Stimulated activated naive CD8-positive, alpha-beta T cell treated with anti-CD3 and anti-CD28 coated beads, Interleukin-15, amount 100 ng/mL, for 72 hours (primary cell): ENCODE measurements at regions not wholly inside any gene's neighbourhood (a gene's known extent, or its start where the extent isn't known, plus 50 kb on each side); places are given as distances from the start of the nearest gene placed in this dataset.

Source experiments
- ATAC-seq: fragments of 150-1000 bp; cut with Tn5 transposase; 2 replicates; pipeline ENCODE4 v1.10.0; 2021; ENCODE audit warnings: mild to moderate bottlenecking, moderate library complexity
- DNase-seq, 2 donors: peaks; one replicate each; pipeline ENCODE4 v3.0.0; 2021 to 2022
- H3K27ac Mint-ChIP-seq, 2 donors: one replicate each; pipeline ENCODE4 v1.8.0; 2022; ENCODE audit warnings: mild to moderate bottlenecking in 2 of 2, mixed read lengths in 2 of 2, moderate library complexity in 2 of 2
- H3K27me3 Mint-ChIP-seq: one replicate; pipeline ENCODE4 v1.8.0; 2022; ENCODE audit warnings: mixed read lengths
- H3K4me1 Mint-ChIP-seq: one replicate; pipeline ENCODE4 v1.8.0; 2022; ENCODE audit warnings: mild to moderate bottlenecking, mixed read lengths
- H3K4me3 Mint-ChIP-seq, 2 donors: one replicate each; pipeline ENCODE4 v1.8.0; 2022; ENCODE audit warnings: mild to moderate bottlenecking in 2 of 2, mixed read lengths in 2 of 2, moderate library complexity in 1 of 2
- H3K9me3 Mint-ChIP-seq, 2 donors: one replicate each; pipeline ENCODE4 v1.8.0; 2022; ENCODE audit warnings: mixed read lengths in 2 of 2

DNA sequence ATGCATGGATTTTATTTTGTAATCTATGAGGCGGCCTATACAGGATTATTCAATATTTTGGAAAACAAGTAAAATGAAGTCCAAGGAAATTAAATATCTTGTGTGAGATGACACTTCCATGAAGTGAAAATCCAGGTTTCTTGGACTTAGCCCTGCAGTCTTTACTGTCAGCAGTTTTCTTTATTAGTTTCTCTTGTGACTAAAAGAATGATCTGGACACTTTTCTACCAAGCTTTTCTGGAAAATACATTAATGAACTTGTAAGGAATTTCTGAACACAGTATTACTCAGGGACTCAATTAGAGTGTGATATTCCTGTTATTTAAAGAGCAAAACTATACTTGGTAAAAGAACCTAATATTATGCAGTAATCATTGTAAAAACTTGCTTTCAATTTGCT is 610.4 kb upstream of the SLC8A1 start:
- peaks cover under 1 to 6% of the 10 kb centered on the region in 2 donors for H3K9me3 Mint-ChIP-seq
- no peak for ATAC-seq
- no peak overlapping the region for H3K4me3 Mint-ChIP-seq
- DNase-seq, result no peak
- H3K4me1 Mint-ChIP-seq, result no peaks in the 10 kb centered on the region
- H3K27me3 Mint-ChIP-seq, result no peaks in the 10 kb centered on the region
- no peak overlapping the region for H3K27ac Mint-ChIP-seq

DNA sequence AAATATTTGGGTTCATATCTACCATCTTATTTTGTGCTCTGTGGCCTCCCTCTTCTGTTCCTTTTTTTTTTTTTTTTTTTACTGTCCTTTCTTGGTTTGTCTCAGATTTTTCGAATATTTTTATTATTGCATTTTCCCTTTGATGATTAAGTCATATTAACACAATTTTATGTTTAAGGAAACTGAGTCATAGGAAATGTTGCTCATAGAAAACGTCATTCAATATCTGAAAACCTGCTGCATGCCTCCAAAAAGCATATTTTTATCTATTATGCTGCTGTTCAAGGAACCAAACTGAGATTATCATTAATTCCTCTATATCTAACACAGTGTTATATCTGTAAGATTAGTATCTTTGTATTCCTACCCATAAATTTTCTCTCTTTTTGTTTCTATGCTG is 614.3 kb upstream of the SLC8A1 start:
- H3K27me3 Mint-ChIP-seq, result no peaks in the 10 kb centered on the region
- ATAC-seq (no peak), DNase-seq (no peak)
- no peaks in the 10 kb centered on the region for H3K4me1 Mint-ChIP-seq
- no peak overlapping the region for H3K4me3 Mint-ChIP-seq
- H3K9me3 Mint-ChIP-seq, result no peaks in the 10 kb centered on the region
- no peak overlapping the region for H3K27ac Mint-ChIP-seq

DNA sequence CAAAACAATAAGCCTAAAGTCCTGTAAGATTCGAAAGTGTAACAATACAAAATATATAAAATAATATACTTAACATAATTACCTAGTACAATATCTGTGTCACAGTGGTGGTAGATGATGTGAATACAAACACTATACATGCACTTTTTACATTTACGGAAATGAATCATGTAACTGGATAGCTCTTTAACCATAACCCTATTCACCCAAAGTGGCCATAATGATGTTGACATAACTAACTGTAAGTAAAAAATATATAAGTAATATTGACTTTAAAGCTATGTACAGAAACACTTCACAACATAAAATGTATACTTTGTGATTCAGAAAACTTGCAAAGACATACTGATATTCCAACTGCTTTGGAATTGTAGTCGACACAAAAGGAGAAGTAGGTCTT is 616.9 kb upstream of the SLC8A1 start:
- ATAC-seq (no peak), DNase-seq (no peak)
- H3K9me3 Mint-ChIP-seq, result no peaks in the 10 kb centered on the region
- H3K27me3 Mint-ChIP-seq, result no peaks in the 10 kb centered on the region
- no peaks in the 10 kb centered on the region for H3K4me1 Mint-ChIP-seq
- no peak overlapping the region for H3K4me3 Mint-ChIP-seq
- H3K27ac Mint-ChIP-seq, result no peak overlapping the region

DNA sequence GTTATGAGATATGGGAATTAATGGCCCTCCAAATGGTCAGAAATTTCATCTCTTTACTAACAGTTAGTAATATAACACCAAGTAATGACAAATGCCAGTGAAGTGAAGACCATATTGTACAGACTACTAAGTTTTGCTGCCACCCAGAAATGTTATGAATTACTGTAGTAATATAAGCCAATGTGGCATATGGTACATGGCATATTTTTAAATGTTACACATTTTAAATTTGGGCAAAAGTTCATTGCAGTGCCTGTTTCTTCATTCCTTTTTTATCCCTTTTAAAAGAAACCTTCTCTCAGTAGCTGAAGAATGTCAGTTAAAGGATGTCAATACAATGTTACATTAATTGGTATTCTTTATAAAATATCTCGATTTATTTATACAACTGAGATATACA is 626.5 kb upstream of the SLC8A1 start:
- H3K4me1 Mint-ChIP-seq, result no peaks in the 10 kb centered on the region

DNA sequence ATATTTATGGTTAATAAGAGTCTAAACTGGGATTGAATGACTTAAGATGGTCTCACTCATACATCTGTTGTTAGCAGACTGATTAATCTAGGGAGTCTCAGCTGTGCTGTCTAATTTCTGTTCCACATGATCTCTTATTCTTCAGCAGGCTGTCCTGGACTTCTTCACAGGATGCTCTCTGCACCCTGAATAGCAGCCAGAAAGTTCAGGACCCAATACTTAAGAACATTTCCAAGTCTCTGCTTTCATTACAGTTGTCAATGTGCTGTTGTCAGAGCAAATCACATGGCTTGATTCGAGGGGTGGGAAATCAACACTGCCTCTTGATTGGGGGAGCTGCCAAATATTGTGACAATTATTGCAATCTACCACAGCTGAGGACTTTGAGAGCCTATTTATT is 627.1 kb upstream of the SLC8A1 start:
- no peak for ATAC-seq
- no peaks in the 10 kb centered on the region for H3K27me3 Mint-ChIP-seq
- H3K4me1 Mint-ChIP-seq, result no peaks in the 10 kb centered on the region
- no peak overlapping the region for H3K4me3 Mint-ChIP-seq
- H3K27ac Mint-ChIP-seq, result no peak overlapping the region
- no peak for DNase-seq
- peaks cover 0 to 5% of the 10 kb centered on the region in 2 donors for H3K9me3 Mint-ChIP-seq

More for the DNA sequence above, 626.5 kb upstream of the SLC8A1 start:
- DNase-seq, result no peak
- Mint-ChIP-seq H3K4me3 (no peak overlapping the region), H3K27ac (no peak overlapping the region), H3K27me3 (no peaks in the 10 kb centered on the region), H3K9me3 (peaks cover 0 to 5% of the 10 kb centered on the region in 2 donors)
- no peak for ATAC-seq

DNA sequence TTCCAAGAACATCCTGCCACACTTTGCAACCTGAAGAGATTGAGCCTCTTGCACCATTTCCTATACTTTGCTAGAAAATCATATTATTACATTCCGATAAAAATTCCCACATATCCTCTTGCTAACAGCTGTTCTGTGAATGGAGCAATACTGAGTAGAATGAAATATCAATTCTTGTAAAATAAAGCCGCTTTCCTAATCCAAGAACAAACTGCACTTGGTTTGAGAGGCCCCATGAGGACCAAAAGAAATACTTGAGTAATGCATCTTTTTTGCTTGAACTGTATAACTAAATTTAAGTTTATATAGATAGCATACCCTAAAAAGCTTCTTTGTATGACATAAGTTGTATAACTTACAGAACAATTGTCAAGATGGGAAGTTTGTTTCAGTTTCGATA is 632.4 kb upstream of the SLC8A1 start:
- Mint-ChIP-seq H3K9me3 (peaks cover 5 to 8% of the 10 kb centered on the region in 2 donors), H3K4me3 (no peak overlapping the region), H3K27me3 (no peaks in the 10 kb centered on the region), H3K27ac (no peak overlapping the region), H3K4me1 (no peaks in the 10 kb centered on the region)
- no peak for ATAC-seq
- DNase-seq, result no peak

DNA sequence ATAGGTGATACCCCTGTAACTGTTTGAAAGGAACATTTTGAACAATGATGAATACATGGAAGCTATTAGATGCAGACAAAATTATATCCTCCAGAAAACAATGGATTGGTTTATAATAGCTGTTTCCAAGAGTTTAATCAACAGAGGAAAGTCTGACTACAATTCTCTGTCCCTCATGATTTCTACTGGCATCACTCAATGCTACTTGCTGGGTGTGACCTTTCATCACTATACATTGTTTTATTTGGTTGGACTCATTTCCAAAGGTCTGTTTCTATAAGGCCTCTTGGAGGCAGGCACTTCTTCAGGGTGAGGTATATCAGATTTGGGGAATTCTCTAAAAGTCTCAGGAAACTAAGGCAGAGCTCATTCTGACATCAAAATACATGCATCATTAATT is 636.1 kb upstream of the SLC8A1 start:
- H3K9me3 Mint-ChIP-seq, result peaks cover 0 to 8% of the 10 kb centered on the region in 2 donors
- no peak overlapping the region for H3K4me3 Mint-ChIP-seq
- no peak for DNase-seq
- no peak for ATAC-seq
- no peak overlapping the region for H3K27ac Mint-ChIP-seq
- H3K27me3 Mint-ChIP-seq, result no peaks in the 10 kb centered on the region
- no peaks in the 10 kb centered on the region for H3K4me1 Mint-ChIP-seq

DNA sequence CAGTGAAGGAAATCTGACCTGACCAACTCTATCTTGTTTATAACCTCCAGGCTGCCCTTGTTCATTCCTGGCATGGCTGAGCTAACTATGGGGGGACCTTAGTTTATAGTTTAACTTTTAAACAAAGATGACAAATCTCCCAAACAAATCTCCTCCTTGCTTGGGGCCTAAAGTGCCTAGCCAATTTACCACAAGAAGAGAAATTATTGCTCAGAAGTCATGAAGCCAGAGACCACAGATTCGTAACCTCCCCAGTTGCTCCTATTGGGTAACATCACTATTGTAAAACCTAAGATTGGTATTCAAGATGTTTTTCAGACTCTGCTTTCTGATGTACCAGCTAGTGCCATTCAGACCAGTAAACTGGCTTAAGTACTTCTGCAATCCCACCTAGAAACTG is 649.4 kb upstream of the SLC8A1 start:
- DNase-seq (no peak), ATAC-seq (no peak)
- H3K27me3 Mint-ChIP-seq, result no peaks in the 10 kb centered on the region
- no peaks in the 10 kb centered on the region for H3K4me1 Mint-ChIP-seq
- no peak overlapping the region for H3K4me3 Mint-ChIP-seq
- no peaks in the 10 kb centered on the region for H3K9me3 Mint-ChIP-seq
- H3K27ac Mint-ChIP-seq, result no peak overlapping the region

DNA sequence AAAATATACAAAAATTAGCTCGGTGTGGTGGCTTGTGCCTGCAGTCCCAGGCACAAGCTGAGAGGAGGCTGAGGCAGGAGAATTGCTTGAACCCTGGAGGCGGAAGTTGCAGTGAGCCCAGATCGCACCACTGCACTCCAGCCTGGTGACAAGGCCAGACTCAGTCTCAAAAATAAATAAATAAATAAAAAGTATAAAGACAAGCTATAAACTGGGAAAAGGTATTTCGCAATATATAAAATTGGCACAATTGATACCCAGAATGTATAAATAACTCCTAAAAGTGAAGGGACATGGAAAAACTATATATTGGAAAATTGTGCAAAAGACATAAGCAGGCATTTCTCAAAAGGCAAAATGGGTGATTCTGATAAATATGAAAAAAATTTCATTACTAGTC is 657.9 kb upstream of the SLC8A1 start:
- no peaks in the 10 kb centered on the region for H3K27me3 Mint-ChIP-seq
- H3K4me1 Mint-ChIP-seq, result no peaks in the 10 kb centered on the region
- no peaks in the 10 kb centered on the region for H3K9me3 Mint-ChIP-seq
- H3K4me3 Mint-ChIP-seq, result no peak overlapping the region
- no peak for ATAC-seq
- no peak for DNase-seq
- no peak overlapping the region for H3K27ac Mint-ChIP-seq

DNA sequence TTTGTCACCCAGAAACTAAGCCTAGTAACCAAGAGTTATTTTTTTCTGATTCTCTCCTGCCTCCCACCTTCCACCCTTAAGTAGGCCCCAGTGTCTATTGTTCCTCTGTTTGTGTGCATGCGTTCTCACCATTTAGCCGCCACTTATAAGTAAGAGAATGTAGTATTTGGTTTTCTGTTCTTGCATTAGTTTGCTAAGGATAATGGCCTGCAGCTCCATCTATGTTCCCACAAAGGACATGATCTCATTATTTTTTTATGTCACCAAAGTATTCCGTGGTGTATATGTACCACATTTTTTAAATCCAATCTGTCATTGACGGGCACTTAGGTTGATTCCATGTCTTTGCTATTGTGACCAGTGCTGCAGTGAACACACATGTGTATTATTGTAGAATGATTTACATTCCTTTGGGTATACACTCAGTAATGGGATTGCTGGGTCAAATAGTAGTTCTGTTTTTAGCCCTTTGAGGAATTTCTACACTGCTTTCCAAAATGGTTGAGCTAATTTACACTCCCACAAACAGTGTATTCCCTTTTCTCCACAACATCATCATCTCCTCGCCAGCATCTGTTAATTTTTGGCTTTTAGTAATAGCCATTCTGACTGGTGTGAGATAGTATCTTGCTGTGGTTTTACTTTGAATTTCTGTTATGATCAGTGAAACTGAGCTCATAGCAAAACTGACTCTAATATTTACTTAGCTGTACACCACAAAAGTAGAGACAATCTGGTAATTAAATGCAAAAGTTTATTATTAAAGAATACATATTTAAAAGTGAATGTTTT is 660.1 kb upstream of the SLC8A1 start:
- no peaks in the 10 kb centered on the region for H3K27me3 Mint-ChIP-seq
- H3K4me3 Mint-ChIP-seq, result no peak overlapping the region
- no peak overlapping the region for H3K27ac Mint-ChIP-seq
- DNase-seq (no peak), ATAC-seq (no peak)
- no peaks in the 10 kb centered on the region for H3K4me1 Mint-ChIP-seq
- H3K9me3 Mint-ChIP-seq, result no peaks in the 10 kb centered on the region

DNA sequence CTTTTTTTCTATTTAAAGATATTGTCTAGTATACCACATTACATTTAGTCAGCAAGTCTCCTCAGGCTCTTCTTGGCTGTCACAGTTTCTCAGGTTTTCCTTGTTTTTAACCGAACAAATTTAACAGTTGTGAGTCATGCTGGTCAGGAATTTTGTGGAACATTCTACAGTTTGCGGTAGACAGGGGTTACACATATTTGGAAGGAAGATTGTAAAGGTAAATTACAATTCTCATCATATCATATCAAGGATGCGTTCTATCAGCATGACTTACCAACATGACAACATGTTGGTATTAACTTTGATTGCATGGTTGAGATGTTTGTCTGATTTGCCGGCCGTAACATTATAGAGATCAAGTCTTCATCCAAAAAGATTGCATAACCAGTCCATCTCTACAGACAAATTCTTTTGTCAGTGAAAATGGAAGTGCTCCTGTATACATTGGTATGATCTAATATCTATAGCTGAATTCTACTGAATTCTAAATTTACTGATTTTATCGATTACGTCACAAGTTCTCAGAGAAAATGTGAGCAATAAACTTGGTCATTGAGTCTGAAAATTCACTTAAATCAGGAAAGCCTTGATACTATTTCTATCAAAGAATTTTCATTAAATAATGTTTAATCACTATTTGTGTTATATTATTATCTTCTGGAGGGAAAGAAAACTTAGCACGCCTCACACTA is 664.4 kb upstream of the SLC8A1 start:
- no peaks in the 10 kb centered on the region for H3K27me3 Mint-ChIP-seq
- no peak for ATAC-seq
- H3K4me1 Mint-ChIP-seq, result no peaks in the 10 kb centered on the region
- no peak overlapping the region for H3K27ac Mint-ChIP-seq
- DNase-seq, result no peak
- H3K4me3 Mint-ChIP-seq, result no peak overlapping the region
- no peaks in the 10 kb centered on the region for H3K9me3 Mint-ChIP-seq

DNA sequence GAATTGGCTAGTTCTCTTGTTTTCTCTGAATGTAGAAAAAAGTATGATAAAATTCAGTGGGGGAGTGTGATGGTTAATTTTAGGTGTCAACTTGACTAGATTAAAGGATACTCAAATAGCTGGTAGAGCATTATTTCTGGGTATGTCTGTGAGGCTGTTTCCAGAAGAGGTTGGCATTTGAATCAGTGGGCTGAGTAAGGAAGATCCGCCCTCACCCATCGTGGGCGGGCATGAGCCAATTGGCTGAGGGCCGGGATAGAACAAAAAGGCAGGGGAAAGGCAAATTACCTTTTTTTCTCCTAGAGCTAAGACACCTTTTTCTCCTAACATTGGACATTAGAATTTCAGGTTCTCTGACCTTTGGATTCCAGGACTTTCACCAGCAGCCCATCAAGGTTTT is 667.6 kb upstream of the SLC8A1 start:
- DNase-seq (no peak), ATAC-seq (no peak)
- no peaks in the 10 kb centered on the region for H3K9me3 Mint-ChIP-seq
- no peak overlapping the region for H3K27ac Mint-ChIP-seq
- H3K4me1 Mint-ChIP-seq, result no peaks in the 10 kb centered on the region
- no peak overlapping the region for H3K4me3 Mint-ChIP-seq
- H3K27me3 Mint-ChIP-seq, result no peaks in the 10 kb centered on the region

DNA sequence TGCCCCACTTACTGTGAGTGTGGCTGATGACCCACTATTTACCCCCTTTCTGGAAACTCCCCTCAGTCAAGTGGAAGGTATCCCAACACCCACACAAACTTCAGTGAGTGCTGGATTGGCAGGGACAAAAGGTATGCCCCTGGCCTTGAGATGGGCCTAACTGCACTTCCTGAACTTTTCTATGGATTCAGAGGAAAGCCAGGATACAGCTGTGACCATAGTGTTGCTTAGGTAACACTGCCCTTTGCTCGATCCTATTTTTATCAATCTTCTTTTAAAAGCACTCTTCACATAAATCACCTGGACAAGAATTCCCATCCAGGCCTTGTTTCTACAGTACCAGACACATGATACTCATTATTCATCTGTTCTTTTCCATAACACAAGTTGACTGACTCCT is 671.5 kb upstream of the SLC8A1 start:
- Mint-ChIP-seq H3K4me3 (no peak overlapping the region), H3K27ac (no peak overlapping the region), H3K27me3 (no peaks in the 10 kb centered on the region), H3K9me3 (no peaks in the 10 kb centered on the region), H3K4me1 (no peaks in the 10 kb centered on the region)
- ATAC-seq (no peak), DNase-seq (no peak)

DNA sequence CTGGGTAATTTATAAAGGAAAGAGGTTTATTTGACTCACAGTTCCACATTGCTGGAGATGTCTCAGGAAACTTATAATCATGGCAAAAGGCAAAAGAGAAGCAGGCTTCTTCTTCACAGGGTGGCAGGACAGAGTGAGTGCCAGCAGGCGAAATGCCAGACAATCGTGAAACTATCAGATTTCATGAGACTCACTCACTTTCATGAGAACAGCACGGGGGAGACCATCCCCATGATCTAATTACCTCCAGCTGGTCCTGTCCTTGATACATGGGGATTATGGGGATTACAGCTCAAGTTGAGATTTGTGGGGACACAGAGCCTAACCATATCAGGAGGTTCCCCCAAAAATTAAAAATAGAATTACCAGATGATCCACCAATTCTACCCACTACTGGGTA is 675.5 kb upstream of the SLC8A1 start:
- Mint-ChIP-seq H3K4me3 (no peak overlapping the region), H3K27me3 (no peaks in the 10 kb centered on the region), H3K27ac (no peak overlapping the region), H3K9me3 (no peaks in the 10 kb centered on the region), H3K4me1 (no peaks in the 10 kb centered on the region)
- no peak for ATAC-seq
- no peak for DNase-seq

DNA sequence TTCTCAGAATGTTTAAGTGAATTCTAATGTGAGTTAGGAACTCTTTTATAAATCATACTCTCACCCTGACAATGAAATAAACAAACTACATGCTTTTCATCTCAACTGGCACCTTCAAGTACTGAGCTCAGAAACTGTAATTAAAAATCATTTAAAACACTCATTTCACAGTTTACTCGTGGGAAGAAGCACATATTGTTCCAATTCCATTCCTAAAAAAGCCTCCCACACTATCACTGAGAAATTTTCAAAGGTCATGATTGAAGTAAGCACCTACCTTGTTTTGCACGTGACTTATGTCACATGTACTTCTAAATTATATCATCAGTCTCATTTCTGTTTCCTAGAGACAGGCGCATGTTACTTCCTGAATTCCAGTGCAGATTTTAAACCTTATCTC is 678.1 kb upstream of the SLC8A1 start:
- Mint-ChIP-seq H3K27ac (no peak overlapping the region), H3K9me3 (no peaks in the 10 kb centered on the region), H3K4me1 (no peaks in the 10 kb centered on the region), H3K4me3 (no peak overlapping the region), H3K27me3 (no peaks in the 10 kb centered on the region)
- no peak for ATAC-seq
- no peak for DNase-seq

DNA sequence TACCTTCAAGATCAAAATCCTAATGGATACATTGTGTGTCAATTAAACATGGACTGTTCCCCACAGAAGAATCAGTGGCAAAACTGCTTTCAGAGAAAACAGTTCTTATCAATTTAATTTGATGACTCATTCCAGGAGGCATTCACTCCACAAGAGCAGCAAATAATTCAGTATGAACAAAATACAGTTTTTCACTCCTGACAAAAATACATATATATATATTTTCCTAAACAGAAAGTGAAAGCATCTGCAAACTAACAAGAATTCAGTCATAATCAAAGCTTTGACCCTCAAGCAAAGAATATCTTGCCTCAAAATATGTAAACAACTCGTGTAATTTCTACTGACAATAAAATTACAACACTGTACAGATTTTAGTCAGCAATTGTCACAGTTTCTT is 685.1 kb upstream of the SLC8A1 start:
- no peaks in the 10 kb centered on the region for H3K4me1 Mint-ChIP-seq
- H3K27ac Mint-ChIP-seq, result no peak overlapping the region
- H3K27me3 Mint-ChIP-seq, result no peaks in the 10 kb centered on the region
- H3K4me3 Mint-ChIP-seq, result no peak overlapping the region
- no peak for ATAC-seq
- no peaks in the 10 kb centered on the region for H3K9me3 Mint-ChIP-seq
- no peak for DNase-seq
